OCI-LY1 (cell line): ENCODE measurements at regions not wholly inside any gene's neighbourhood (a gene's known extent, or its start where the extent isn't known, plus 50 kb on each side); places are given as distances from the start of the nearest gene placed in this dataset.
"Not testable (repeated sequence)": the region's sequence is repeated elsewhere in the genome, so short reads cannot be mapped to it uniquely, and the experiment has no call there.

Experiments
- H2AFZ ChIP-seq: fragments of 200-600 bp; sonication (generic), shearing (Covaris generic); 2 replicates; pipeline ENCODE4 v1.6.0; 2014; ENCODE audit warnings: antibody characterized with exemption, mild to moderate bottlenecking, low read length
- H3F3A ChIP-seq: fragments of 200-600 bp; sonication (generic), shearing (Covaris generic); 2 replicates; pipeline ENCODE4 v1.6.0; 2014; ENCODE audit warnings: mild to moderate bottlenecking, antibody characterized with exemption, low read length, moderate library complexity; ENCODE audit not compliant: insufficient read depth
- H3K27ac ChIP-seq: fragments of 200-600 bp; sonication (generic); 2 replicates; pipeline ENCODE4 v1.5.1; 2014; ENCODE audit warnings: low read length, mixed run types, mild to moderate bottlenecking, low read depth; ENCODE audit not compliant: poor library complexity, severe bottlenecking
- H3K27me3 ChIP-seq: fragments of 200-600 bp; sonication (generic); 2 replicates; pipeline ENCODE4 v1.6.0; 2014; ENCODE audit warnings: antibody characterized with exemption, mild to moderate bottlenecking, low read length, moderate library complexity; ENCODE audit not compliant: insufficient read depth
- H3K36me3 ChIP-seq: fragments of 200-600 bp; sonication (generic); 2 replicates; pipeline ENCODE4 v1.6.1; 2014; ENCODE audit warnings: mild to moderate bottlenecking, antibody characterized with exemption, low read length, moderate library complexity, mixed read lengths; ENCODE audit not compliant: insufficient read depth
- H3K4me1 ChIP-seq: fragments of 200-600 bp; sonication (generic); 2 replicates; pipeline ENCODE4 v1.5.1; 2014; ENCODE audit warnings: mild to moderate bottlenecking, low read length, moderate library complexity; ENCODE audit not compliant: insufficient read depth, severe bottlenecking
- H3K4me2 ChIP-seq: fragments of 200-600 bp; sonication (generic), shearing (Covaris generic); 2 replicates; pipeline ENCODE4 v1.6.1; 2014; ENCODE audit warnings: low read length
- H3K4me3 ChIP-seq: fragments of 200-600 bp; sonication (generic); 2 replicates; pipeline ENCODE4 v1.5.1; 2014; ENCODE audit warnings: low read length, low read depth, mild to moderate bottlenecking, mixed read lengths; ENCODE audit not compliant: poor library complexity, severe bottlenecking
- H3K79me2 ChIP-seq: fragments of 200-600 bp; shearing (Covaris generic); 2 replicates; pipeline ENCODE4 v1.6.1; 2016; ENCODE audit warnings: mixed run types, low read length, mixed read lengths; ENCODE audit not compliant: insufficient read depth
- H3K9ac ChIP-seq: fragments of 200-600 bp; sonication (generic), shearing (Covaris generic); 2 replicates; pipeline ENCODE4 v1.6.1; 2014; ENCODE audit warnings: mild to moderate bottlenecking, low read length, mixed read lengths
- H3K9me2 ChIP-seq: fragments of 200-600 bp; sonication (generic), shearing (Covaris generic); 2 replicates; pipeline ENCODE4 v1.6.1; 2014; ENCODE audit warnings: low read depth, mild to moderate bottlenecking, low read length, mixed read lengths
- H3K9me3 ChIP-seq: fragments of 200-600 bp; shearing (Covaris generic); 2 replicates; pipeline ENCODE4 v1.6.1; 2014; ENCODE audit warnings: low read length, mixed read lengths
- H4K20me1 ChIP-seq: fragments of 200-600 bp; sonication (generic), shearing (Covaris generic); 2 replicates; pipeline ENCODE4 v1.6.0; 2016; ENCODE audit warnings: mild to moderate bottlenecking, low read length; ENCODE audit not compliant: insufficient read depth
- CTCF ChIP-seq: fragments of 200-600 bp; sonication (generic), shearing (Covaris generic); IDR thresholded peaks from 2 replicates; pipeline ENCODE4 v1.5.1; 2017; ENCODE audit warnings: mild to moderate bottlenecking, antibody characterized with exemption, low read length, moderate library complexity, mixed read lengths
- EZH2 ChIP-seq: fragments of 200-600 bp; sonication (generic), shearing (Covaris generic); IDR thresholded peaks from 2 replicates; pipeline ENCODE4 v1.8.0; 2017; ENCODE audit warnings: borderline replicate concordance, mixed run types, mild to moderate bottlenecking, antibody characterized with exemption, low read length, moderate library complexity, mixed read lengths

GRCh38 chr12:46065412-46066166 lies 75.2 kb upstream of the SCAF11 start:
- Histone ChIP-seq H3K4me2 (no peak overlapping the region), H3K9me2 (no peaks in the 10 kb centered on the region), H3K79me2 (no peaks in the 10 kb centered on the region), H2AFZ (no peak overlapping the region), H4K20me1 (no peaks in the 10 kb centered on the region), H3K4me1 (no peaks in the 10 kb centered on the region), H3K9me3 (no peaks in the 10 kb centered on the region), H3F3A (no peaks in the 10 kb centered on the region), H3K27ac (no peak overlapping the region), H3K4me3 (no peak overlapping the region), H3K27me3 (no peaks in the 10 kb centered on the region), H3K36me3 (no peaks in the 10 kb centered on the region), H3K9ac (no peak overlapping the region)
- TF ChIP-seq CTCF (no peak), EZH2 (no peak)

GRCh38 chr12:46064548-46064947 lies 74.2 kb upstream of the SCAF11 start:
- Histone ChIP-seq H2AFZ (no peak overlapping the region), H3K9ac (no peak overlapping the region), H3K9me3 (no peaks in the 10 kb centered on the region), H3F3A (no peaks in the 10 kb centered on the region), H3K27ac (no peak overlapping the region), H3K4me1 (no peaks in the 10 kb centered on the region), H3K4me2 (no peak overlapping the region), H3K4me3 (no peak overlapping the region), H3K9me2 (no peaks in the 10 kb centered on the region), H3K36me3 (no peaks in the 10 kb centered on the region), H3K79me2 (no peaks in the 10 kb centered on the region), H4K20me1 (no peaks in the 10 kb centered on the region), H3K27me3 (no peaks in the 10 kb centered on the region)
- TF ChIP-seq CTCF (no peak), EZH2 (no peak)

- H3K36me3 ChIP-seq, H4K20me1 ChIP-seq, H3K4me2 ChIP-seq, H3K27me3 ChIP-seq, H3K9ac ChIP-seq, H3F3A ChIP-seq, H2AFZ ChIP-seq, H3K9me2 ChIP-seq, H3K4me3 ChIP-seq, H3K79me2 ChIP-seq, H3K27ac ChIP-seq, H3K4me1 ChIP-seq: not testable (repeated sequence)
- H3K9me3 ChIP-seq: 0 out of 2 replicates have a peak, but pooled peaks cover 11% of the 10 kb centered on the region
Measured at GRCh38 chr12:46058697-46059096, 68.3 kb upstream of the SCAF11 start.

GRCh38 chr12:46050805-46051204 lies 60.4 kb upstream of the SCAF11 start:
- no peaks in the 10 kb centered on the region for H3K9me2 ChIP-seq
- no peak overlapping the region for H3K27ac ChIP-seq
- no peak overlapping the region for H2AFZ ChIP-seq
- no peaks in the 10 kb centered on the region for H3K27me3 ChIP-seq
- no peaks in the 10 kb centered on the region for H3K36me3 ChIP-seq
- no peaks in the 10 kb centered on the region for H3K79me2 ChIP-seq
- H4K20me1 ChIP-seq: no peaks in the 10 kb centered on the region
- no peaks in the 10 kb centered on the region for H3F3A ChIP-seq
- no peak overlapping the region for H3K4me2 ChIP-seq
- TF ChIP-seq EZH2 (no peak), CTCF (no peak)
- no peak overlapping the region for H3K4me3 ChIP-seq
- H3K4me1 ChIP-seq: no peaks in the 10 kb centered on the region
- H3K9ac ChIP-seq: no peak overlapping the region
- H3K9me3 ChIP-seq: peaks cover 3% of the 10 kb centered on the region; the same call in 1 of the 2 replicates
